HT1080 (cell line): ENCODE measurements at regions not wholly inside any gene's neighbourhood (a gene's known extent, or its start where the extent isn't known, plus 50 kb on each side); places are given as distances from the start of the nearest gene placed in this dataset.

Source experiments
- DNase-seq: peaks from one replicate; pipeline ENCODE4 v3.0.0-alpha.2; 2015; ENCODE audit warnings: low read depth

DNA sequence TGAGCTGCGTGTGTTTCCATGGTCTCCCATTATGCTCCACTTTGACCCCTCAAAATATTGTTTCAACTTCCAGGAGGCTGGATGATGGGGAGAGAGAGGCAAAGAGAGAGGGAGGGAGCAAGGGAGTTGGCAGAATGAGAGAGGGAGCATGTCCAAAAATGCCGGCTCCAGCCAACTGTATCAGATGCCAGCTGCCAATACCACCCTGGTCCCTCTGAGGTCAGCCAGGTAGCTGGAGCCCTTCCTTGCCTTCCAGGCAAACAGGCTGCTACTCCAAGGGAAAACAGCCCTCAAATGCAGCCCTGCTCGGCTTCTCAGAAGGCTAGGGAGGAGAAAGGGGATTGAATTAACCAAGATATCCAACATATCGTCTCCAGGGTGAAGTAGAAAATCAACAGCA, 440.0 kb downstream of the TSHZ3 start:
- DNase-seq: no peak

DNA sequence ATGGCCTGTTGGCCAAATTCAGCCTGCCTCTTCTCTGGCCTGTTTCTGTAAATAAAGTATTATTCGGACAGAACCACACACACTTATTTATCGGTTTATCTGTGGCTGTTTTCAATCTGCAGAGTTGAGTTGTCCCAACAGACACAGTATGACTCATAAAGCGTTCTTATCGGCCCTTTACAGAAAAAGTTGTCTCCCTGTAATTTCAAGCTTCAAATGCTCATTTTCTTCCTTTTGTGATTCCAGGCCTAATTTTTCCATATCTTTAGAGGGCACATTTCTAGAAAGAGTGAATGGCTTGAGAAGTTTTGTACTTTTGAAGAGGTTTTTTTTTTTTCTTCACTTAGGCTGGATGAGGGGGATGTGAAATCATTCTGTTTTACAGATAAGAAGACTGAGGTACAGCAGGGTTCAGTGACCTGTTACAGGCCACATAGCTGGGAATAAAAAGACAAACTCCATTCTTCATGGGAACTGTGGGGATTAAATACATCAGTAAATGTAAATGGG, 440.9 kb downstream of the TSHZ3 start:
- DNase-seq: no peak

DNA sequence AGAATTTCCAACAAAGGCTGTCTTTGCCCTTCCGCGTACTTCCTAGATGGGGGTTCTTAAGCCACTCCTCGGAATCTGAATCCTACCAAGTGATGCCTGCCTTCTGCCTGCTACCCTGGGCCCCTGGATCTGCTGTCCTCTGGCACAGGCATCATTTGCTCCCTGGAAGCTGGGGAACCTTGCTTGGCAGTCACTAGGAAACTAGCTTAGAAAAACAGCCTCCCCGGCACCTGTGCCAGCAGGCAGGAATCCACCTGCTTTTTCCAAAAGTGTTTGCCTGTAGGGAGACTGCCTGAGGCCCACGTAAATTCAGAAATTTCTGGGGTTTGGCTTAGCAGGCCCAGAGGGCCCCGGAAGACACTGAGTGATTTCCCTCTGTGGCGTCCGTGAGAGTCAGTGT, 442.4 kb downstream of the TSHZ3 start:
- no peak for DNase-seq

DNA sequence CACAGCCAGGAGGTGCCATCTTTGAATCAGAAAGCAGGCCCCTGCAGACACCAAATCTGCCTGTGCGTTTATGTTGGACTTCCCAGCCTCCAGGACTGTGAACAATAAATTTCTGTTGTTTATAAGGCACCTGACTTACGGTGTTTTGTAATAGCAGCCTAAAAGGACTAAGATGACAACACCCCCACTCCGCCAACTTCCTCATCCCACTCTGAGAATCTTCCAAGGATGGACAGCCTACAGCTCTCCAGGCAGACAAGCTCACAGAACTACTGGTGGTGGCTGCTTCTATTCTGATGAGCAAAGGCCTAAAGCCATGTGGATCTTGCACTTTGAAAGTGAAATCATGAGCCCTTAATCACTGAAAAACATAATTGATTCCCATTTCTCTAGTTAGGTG, 449.2 kb downstream of the TSHZ3 start:
- no peak for DNase-seq

DNA sequence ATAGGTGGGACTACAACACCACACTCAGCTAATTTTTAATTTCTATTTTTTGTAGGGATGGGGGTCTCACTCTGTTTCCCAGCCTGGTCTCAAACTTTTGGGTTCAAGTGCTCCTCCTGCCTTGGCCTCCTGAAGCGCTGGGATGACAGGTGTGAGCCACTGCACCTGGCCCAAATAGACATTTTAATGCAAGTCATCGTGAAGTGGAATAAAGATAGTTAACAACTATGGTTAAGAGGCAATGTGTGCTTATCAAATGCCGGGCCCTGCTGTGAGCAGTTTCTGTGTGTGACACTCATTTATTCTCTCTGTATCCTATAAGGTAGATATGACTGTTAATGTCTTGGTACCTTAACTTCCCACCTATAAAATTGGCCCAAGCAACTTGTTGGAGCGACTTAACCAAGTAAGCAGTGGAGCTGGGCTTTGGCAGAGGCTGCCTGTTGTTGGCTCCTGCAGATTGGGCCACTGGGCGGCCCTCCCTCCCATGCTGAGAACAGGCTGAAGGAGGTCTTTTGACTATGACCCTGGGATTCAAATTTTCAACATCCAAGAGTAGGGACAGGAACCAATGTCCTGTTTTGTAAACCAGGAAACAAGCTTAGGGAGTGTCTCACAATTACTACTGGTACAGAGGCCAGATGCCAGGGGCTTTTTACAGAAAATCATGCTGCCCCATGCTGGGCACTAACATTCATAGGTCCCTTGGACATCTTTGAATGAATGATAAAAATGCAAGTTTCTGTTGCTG, 450.7 kb downstream of the TSHZ3 start:
- DNase-seq: no peak

DNA sequence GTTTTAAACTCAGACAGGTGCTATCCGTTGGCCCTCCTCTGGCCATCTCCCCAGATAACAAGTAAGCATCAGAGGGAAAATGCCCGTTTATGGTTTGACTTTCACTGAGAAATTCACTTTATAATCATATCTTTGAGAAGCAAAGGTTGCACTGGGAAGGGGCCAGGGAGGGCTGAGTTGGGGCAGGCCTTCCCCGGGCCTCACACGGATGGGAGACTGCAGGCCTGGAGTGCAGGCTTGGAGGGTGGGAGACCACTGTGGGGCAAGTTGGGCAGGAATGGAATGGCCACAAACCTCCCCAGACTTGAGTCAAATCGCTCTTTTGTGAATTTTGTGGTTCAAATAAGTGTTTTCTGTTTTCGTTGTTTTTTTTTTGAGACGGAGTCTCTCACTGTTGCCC, 451.7 kb downstream of the TSHZ3 start:
- DNase-seq: no peak

DNA sequence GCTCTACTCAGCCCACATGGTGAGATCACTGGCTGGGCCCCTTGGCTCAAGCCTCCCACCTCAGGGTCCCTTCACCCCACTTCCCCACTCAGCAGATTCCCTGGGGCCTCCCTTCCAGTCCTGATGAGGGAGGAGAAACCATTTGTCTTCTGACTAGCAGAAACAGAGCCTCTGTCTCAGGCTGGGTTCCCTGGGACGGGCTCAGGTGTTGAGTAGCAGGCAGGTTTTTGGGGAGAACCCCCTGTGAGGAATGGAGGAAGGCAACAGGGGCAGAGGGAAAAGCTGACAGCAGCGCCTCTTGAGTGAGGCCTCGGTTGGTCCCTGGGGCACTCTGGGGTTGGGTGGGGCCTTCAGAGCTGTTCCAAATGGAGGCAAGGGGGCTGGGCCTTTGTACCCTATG, 452.2 kb downstream of the TSHZ3 start:
- DNase-seq: no peak

DNA sequence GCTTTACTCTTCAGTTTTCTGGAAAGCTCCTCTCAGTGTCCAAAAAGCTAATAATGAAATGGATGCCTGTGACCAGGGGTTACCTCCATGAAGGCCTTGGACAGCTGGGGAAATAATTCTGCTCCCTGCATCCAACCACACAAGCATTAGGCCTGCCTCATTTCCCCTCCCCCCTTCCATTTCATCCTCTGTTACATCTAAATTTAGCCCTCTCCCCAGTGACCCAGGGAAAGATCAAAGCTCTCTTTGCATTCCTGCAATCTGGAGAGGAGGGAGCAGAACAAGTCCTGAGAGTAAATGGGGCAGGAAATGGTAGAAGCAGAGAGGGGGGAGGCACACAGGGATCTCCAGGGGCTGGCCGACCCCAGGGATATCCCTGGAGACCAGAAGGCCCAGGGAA, 452.7 kb downstream of the TSHZ3 start:
- DNase-seq: no peak

DNA sequence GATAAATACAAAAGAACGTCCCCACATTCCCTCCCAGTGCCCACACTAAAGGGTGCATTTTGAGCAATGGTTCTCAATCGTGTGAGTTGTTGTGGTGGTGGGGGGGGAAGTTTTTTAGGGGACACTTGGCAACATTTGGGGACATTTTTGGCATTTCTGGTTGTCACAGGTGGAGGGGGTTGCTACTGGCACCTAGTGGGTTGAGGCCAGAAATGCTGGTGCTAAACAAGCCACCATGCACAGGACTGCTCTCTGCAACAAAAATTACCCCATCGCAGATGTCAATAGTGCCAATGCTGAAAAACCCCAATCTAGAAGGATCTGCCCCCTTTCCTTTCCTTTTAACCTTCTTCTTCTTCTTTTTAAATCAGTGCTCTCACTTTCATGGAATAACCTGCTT, 453.3 kb downstream of the TSHZ3 start:
- DNase-seq: no peak

DNA sequence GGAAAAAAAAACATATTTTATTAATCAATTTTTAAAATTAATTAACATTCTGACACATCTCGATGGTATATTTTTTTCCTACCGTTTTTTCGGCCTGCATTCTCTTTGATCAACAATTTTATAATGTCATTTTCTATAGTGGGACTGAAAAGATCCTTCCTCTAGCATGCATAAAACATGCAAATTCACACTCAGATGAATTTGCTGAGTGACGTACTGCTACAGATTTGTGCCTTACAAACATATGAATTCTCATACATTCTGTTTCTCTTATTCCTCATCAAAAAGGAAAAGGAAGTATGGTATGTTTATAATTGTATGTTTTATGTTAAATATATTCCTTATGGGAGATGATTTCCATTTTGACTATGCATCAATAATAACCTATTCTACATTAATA, 458.2 kb downstream of the TSHZ3 start:
- no peak for DNase-seq

DNA sequence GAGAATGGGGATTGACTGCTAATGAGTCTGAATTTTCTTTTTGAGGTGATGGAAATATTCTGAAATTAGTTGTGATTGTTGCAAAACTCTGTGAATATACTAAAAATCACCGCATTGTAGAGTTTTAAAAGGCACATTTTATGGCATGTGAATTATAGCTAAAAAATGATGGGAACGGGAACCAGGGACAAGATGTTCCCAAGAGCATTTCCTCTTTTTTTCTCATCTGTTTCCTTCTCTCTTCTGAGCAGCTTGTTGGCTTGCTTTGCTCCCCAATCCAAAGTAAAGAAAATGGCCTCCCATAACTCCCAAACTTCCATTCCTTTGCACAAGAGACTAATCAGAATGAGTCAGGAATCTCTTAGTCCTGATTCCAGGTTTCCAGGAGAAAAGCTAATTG, 459.2 kb downstream of the TSHZ3 start:
- no peak for DNase-seq

DNA sequence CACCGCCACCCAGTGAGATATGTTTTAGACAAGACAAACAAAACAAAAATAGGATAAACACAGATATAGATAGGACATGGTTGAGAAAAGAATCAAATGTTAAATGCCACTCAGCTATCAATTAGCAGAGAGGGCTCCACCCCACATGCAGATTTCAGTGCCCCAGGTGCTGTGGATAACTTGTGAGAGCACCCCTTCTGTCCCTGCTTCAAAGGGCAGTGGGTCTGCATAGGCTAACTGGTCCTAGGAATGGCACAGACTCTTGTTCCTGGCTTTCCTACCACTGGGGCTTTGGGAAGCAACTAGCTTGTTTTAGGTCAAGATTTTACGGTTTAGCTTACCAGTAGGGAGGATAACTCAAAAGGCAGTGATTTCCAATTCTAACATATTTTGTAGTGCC, 460.3 kb downstream of the TSHZ3 start:
- DNase-seq: no peak

DNA sequence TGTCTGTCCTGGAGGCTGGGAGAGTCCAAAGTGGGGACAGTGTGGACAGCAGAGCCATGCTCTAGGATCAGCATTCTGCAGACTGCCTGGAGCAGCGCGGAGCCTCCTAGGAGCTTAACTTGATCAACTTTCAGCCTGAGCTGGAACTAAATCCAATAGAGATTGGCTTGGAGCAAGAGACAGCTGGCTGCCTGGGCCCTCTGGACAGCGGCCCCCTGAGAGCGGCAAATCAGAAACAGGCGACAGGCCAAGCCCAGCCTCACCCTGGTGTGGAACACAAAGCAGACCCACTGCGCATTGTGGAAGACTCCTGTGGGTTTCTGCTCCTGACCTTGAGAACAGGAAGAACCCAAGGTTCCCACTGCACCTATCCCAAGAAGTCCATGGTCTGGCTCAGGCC, 462.2 kb downstream of the TSHZ3 start:
- DNase-seq: no peak

DNA sequence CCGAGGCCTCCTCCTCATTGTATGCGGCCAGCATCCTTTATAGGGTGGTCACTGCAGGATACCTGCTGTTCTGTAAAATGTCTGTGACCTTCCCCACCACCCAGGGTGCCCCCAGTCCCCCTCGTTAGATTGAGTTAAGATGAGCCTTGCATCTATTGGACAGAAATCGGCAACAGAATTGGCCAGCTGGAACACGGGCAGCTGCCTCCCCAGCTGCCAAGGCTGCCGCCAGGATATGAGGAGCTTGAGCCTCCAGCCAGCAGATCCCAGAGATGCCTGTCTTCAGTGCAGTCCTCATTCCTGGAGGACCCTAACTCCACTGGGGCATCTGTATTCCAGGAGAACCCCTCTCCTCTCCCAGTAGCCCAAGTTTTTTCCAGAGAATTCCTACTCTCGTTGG, 463.0 kb downstream of the TSHZ3 start:
- no peak for DNase-seq

DNA sequence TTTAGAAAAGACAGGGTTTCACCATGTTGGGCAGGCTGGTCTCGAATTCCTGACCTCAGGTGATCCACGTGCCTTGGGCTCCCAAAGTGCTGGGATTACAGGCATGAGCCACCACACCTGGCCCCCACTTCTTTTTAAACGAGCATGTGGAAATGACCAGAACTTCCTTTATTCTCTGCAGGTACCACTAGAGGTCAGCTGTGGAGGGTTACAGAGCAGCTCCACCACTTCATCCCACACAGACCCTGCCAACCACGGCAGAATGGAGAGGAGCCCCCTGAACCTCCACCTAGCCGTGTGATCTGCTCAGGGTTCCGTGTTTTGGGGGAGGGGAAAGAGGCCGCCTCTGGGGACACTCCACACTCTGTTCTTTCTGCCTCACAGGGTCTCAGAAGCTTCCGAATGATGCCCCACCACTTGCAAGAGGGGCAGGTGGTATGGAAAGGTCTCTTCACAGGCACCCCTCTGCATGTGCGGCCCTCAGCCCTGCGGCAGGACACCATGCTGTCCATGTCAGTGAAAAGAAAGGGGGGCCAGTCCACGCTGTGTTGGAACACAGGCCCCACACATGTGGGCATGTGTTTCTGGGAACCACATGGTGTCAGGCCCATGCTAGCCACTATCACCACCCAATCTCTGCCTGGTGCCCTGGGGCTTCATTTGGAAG, 465.0 kb downstream of the TSHZ3 start:
- DNase-seq: no peak

DNA sequence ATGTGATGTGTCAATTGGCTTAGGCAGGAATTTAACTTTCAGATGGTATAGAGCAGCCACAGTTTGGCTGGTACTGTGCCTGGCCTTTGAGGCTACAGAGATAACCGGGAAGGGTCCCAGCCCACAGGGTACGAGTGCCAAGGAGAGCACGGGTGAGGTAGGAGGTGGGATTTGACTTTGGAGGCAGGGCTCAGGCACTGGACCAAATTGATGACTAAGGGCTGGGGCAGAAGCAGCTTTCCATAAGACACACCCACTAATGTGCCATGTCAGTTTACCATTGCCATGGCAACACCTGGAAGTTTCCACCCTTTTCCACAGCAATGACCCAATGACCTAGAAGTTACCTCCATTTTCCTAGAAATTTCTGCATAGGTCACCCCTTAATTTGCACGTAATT, 466.2 kb downstream of the TSHZ3 start:
- no peak for DNase-seq

DNA sequence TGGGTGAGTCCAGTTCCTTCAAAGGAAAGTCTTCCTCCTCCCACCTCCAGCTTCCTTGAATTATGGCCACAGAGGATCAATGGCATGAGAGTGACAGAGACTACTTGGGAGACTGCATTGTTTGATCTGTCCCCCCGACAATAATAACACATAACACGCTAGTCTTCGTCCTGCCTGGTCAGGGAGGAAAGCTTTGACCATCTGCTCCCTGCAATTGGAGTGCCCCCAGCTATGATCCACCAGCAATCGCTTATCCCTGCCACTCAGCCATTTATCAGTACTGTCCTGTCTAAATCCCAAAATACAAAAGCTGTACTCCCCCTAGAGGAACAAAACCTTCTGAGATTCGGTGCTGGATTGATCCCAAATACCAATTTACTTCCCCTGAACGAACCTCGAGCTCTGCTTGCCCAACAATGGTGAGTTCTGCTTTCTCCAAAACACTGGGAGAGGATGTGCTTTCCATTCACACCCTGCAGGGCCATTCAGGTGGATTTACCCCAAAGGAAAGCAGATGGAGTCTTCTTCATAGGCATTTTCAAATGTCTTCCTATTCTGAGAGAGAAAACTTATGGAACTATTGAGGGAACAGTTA, 466.7 kb downstream of the TSHZ3 start:
- no peak for DNase-seq

DNA sequence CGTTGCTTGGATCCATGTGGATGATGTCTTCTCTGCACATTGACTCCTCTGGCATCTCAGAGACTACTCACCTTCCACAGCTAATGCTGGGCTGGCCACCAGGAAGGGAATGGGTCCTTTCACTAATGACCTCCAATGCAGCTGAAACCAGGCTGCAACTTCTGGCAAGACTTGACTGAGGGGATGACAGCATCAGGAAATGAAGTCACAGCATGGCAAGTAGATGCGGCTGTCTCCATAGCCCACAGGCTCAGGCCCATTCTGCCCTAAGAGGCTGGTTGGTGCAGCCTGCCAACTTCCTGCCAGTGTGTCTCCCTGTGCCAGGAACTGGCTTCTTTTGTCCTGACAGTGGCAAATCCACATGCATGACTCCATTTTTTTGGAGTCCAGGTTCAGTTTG, 467.3 kb downstream of the TSHZ3 start:
- DNase-seq: no peak

DNA sequence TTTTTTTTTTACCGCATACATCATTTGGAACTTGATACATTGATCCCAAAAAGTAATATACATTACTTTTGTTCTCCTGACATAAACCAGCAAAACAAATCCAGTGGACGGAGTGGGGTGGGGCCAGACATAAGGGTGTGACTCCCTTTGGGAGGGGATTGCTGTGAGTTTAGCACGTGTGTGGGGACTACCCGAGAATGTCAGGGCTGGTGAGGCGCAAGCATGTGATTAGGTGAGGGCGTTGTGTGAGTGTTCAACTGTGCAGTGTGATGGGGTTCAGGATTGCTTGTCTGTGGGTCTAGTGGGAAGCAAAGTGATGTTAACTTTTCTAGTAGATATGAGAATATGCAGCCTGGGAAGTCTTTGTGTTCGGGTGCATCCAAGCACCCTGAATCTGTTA, 468.0 kb downstream of the TSHZ3 start:
- no peak for DNase-seq

DNA sequence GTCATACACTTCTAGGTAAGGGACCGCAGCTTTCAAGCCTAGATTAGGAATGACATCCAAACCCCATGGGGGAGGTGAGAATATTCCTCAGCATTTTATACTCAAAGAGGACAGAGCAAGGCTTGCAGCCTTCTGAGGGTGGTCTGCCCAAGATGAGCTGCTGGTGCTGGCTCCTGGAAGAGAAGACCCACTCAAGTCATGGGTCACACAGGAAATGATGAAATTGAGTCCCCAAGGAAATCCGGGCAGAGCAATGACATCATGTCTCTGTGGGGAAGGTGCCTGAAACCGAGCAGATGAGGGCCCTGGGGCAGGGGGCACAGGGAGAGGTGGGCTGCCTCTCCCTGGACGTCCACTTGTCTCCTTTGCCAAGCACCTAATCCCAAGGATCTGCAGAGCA, 468.7 kb downstream of the TSHZ3 start:
- DNase-seq: no peak

DNA sequence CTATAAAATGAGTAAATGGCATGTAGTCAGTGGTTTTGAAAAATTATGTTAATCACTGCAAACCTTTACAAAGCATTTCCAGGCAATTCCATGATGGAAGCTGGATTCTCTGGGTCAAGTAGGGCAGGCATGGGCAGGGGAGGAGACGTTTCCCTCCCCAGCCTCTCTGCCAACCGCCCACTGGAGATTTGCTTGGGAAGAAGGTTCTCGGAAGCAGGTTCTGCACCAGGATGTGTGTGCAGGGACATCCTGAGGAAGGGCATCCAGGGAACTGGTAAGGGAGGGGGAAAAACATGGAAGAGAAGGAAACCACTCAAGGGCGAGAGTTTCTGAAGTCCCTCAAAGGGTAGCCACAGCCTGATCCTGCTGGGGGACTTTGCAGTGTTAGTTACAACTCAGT, 469.1 kb downstream of the TSHZ3 start:
- no peak for DNase-seq

DNA sequence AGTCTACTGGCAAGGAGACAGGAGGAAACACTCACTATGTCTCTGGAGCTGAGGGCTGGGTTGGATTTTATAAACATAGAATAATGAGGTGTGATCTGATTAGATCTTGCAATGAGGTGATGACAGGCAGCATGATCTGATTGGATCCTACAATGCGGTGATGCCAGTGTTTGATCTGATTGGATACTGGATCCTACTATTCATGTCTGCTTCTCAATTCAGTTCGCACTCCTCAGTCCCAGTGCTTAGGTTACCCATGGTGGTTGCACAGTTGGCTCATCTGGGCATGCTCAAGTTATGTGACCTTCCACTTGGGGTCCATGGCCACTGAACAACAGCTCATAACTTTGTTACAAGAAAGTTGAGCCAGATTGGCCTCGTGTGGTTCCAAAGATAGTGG, 469.5 kb downstream of the TSHZ3 start:
- DNase-seq: no peak

DNA sequence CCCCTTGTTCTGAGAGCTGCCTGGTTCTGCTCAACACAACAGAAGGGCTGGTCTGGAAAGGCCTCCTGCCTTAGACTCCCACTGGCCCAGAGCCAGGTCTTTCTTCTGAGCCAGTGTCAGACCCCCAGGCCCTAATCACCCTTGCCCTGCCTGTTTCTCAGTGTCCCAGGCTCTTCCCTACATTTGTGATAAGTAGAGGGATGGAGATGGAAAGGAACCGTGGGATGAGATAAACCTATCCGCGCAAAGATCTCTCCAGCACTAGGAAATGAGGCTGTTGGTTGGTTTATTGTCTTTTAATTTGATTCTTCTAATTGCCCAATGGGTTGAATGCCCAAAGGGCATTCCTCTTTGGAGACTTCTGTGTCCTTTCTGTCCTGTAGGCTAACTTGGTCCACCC, 470.0 kb downstream of the TSHZ3 start:
- DNase-seq: no peak
